C1 segment of cervical spinal cord (tissue), 14 donors: ENCODE measurements at regions not wholly inside any gene's neighbourhood (a gene's known extent, or its start where the extent isn't known, plus 50 kb on each side); places are given as distances from the start of the nearest gene placed in this dataset.

Experiments
- DNase-seq, 14 donors: peaks; one replicate each; lab custom pipeline; 2025; lab: John Stamatoyannopoulos, UW

DNA sequence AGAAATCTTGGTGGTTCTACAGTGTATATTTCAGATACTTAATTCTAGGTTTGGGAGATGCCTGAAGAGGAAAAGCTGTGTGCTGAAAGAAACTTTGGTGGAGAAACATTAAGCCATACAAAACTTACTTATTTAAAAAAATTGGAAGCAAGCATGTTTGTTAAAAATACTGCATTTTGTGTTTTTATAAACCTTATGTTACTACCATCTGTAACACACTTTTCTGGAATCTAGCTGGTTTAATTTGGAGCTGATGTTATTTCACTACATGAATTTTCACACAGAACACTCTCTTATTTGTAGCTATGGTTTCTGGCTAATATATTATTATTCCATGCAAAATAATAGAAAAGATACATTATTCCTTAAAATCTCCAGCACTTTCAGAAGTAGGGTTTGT lies 710.7 kb downstream of the ADGRL2 start:
- DNase-seq, result no peak

GRCh38 chr1:82510431-82510830 lies 709.7 kb downstream of the ADGRL2 start:
- no peak for DNase-seq

- no peak for DNase-seq
These were observed 706.3 kb downstream of the ADGRL2 start for GRCh38 chr1:82507011-82507410.

DNA sequence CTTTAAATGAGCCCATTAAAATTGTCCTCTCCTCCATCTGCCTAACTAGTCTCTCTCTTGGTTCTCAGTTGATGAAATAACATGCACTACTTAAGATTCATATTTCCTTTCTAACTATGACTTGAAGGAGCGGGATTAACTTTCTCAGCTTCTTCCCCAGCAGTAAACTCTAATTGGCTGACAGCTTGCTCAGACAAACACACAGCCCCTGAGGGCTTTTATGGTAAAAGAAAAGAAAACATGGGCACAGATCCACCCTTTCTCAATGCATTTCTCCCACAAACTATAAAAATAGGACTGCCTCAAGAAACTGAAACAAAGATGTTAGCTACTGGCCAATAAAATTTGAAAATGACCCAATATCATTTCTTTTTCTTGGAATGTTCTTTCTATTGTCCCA lies 703.1 kb downstream of the ADGRL2 start:
- no peak for DNase-seq

- DNase-seq, result no peak
These were observed 698.3 kb downstream of the ADGRL2 start for GRCh38 chr1:82499022-82499421.

GRCh38 chr1:82494117-82494516 lies 693.4 kb downstream of the ADGRL2 start:
- DNase-seq, result no peak

GRCh38 chr1:82492159-82492558 lies 691.4 kb downstream of the ADGRL2 start:
- no peak for DNase-seq

DNA sequence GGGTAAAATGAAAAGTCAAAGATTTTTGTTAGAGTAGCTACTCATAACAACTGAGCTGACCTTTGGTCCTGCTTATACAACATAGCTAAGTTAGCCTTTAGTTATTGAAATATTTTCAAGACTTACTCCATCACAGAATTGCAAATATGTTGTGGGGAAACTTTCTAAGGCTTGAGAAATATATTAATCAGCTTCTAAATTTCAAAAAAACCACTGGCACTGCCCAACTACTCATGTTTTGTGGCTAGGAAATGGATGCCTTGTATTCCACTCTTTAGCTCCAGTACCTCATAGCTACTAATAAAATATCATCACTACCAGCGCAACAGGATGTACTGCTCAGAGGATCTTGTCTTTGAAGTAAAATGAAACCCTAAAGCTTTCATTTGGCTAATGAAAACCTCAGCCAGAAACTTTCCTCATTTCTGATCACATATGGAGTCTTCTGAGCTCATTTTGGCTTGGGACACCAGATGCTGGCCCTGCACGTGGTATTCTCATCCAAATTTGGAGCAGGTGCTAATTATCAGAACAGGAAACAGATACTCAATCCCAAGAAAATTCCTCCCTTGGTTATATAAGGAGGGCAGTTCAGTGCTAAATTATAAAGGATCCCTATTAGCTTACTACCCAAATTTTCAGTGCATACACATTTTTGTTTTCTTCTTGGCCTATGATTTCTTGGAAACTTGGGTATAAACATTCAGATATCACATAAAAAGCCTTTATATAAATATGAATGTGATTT lies 690.7 kb downstream of the ADGRL2 start:
- no peak for DNase-seq

- no peak for DNase-seq
These were observed 687.0 kb downstream of the ADGRL2 start for GRCh38 chr1:82487778-82488177.

- no peak for DNase-seq
These were observed 686.2 kb downstream of the ADGRL2 start for GRCh38 chr1:82486969-82487368.

DNA sequence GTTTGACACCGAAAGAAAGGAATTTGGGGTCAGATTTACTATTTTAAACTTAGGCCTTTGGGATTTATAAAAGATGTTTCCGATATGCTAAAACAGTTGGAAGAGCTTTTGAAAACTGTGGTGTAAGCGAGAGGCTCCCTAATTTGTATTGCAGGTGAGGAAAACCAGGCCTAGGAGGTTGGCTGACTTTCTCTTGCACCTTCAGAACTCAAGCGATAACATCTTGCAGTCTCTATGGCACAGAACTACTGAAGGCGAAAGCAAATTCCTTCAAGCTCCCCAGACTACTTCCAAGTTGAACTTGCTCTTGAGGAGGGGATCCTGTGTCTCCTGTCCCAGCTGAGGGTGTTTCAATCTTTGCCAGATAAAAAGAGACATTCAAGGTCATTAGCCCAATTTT lies 685.7 kb downstream of the ADGRL2 start:
- no peak for DNase-seq

DNA sequence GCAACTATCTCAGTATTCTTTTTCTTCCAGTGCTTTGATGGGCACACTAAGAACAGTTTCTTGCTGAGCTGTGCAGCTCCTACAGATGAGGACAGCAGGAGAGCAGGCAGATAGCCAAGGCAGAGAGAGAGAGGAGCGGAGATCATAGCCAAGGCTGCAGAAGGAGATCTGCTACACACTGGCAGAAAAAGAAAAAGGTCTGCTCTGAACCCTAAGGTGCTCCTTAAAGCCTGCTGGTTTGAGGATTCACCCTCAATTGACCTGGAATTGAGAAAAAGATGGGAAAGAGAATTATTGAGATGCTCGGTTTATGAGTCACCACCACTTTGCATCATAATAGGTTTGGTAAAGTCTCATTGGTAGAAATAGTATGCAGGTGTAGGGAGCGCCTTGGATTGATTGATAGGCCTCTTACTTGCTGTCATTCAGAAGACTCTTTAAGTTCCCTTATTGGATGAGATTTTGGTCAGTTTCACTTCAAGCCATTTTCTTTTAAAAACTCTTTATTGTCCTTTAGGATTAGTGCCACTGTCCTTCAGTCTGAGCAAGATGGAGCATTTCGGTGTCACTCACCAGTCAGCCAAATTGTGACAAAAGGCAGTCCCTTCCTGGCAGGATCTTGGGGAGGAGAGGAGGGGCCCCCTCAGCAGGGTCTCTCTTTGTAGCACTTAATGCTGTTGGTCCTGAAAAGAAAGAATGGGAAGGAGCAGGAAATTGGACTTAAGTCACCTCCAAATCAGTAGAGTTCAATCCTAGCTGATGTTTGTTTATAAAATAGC lies 685.0 kb downstream of the ADGRL2 start:
- peak in 3 of 14 donors; percentile 1 to 19 (median 3) for DNase-seq

- no peak for DNase-seq
These were observed 682.4 kb downstream of the ADGRL2 start for GRCh38 chr1:82483146-82483545.

DNA sequence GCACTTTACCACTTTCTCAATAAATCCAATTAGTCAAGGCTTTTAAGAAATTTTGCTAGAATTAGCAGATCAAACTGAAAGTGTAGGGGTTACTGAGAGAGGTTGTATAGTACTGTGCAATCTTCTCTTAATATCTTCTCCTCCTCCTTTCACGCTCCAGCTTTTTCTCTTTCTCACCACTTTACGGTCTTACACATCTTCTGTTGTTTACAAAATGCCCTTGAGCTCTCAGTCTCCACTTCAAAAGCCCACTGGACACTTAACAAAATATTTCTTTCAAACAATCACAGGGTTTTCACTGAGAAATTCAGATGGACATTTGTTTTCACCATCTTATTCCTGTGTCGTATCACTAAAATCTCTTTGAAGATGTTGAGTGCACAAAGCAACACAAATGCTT lies 678.2 kb downstream of the ADGRL2 start:
- DNase-seq, result no peak

GRCh38 chr1:82472489-82473131 lies 671.9 kb downstream of the ADGRL2 start:
- DNase-seq, result no peak

GRCh38 chr1:82466891-82467290 lies 666.2 kb downstream of the ADGRL2 start:
- no peak for DNase-seq

DNA sequence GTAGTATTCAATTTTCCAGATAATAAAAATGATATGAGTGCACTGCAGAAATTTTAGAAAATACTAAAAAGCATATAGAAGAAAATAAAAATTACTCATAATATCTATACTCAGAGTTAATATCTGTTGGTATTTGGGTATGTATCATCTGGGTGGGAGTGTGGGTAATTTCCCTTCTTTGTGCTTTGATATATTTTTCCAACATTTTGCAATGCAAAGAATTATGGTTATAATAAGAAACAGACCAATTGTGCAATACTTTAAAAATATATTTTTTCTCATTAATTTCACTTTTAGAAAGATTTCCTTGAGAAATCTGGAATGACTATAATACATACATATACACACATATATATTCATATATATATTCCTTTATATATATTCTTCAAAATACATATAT lies 665.7 kb downstream of the ADGRL2 start:
- no peak for DNase-seq

DNA sequence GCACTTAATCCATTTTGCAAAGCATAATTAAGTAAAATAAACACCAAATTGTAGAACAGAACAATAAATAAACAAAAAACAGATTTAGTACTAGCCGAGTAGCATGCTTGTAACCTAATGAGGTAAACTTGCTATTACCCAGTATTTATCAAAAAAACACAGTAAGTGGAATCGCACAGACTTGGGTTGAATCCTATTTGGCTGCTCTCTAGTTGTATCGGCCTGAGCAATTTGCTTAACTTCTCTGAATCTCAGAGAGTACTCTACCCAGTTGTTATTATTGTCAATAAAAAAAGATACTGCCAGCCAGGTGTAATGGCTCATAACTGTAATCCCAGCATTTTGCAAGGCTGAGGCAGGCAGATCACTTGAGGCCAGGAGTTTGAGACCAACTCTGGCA lies 664.3 kb downstream of the ADGRL2 start:
- DNase-seq, result no peak

GRCh38 chr1:82464362-82465001 lies 663.7 kb downstream of the ADGRL2 start:
- no peak for DNase-seq

DNA sequence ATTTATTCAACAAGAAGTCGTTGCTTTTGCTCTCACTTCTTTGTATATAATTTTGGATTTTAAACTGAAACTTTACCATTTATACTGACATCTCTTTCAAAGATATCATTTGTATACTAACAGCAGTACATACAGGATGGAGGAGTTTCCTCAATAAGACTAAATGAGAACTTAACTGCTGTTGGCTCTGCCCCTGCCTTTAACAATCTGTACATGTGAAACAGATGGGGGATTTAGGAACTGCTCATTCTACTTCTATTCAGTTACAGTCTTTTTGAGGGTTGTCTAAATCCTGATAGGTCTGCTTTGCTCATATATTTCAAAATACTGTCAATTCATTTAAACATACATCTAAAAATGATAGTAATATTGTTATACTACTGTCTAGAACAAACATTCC lies 663.2 kb downstream of the ADGRL2 start:
- DNase-seq, result no peak

- no peak for DNase-seq
These were observed 661.6 kb downstream of the ADGRL2 start for GRCh38 chr1:82462366-82462765.

- DNase-seq, result no peak
These were observed 654.6 kb downstream of the ADGRL2 start for GRCh38 chr1:82455342-82455741.
